HEK293 (cell line): ENCODE measurements at regions not wholly inside any gene's neighbourhood (a gene's known extent, or its start where the extent isn't known, plus 50 kb on each side); places are given as distances from the start of the nearest gene placed in this dataset.

Experiments
- CTCF ChIA-PET: fragments of 350-600 bp; formaldehyde crosslinking; extraction: SDS; loops from one replicate; lab custom pipeline; 2021; ENCODE audit warnings: antibody characterized with exemption; lab: Yijun Ruan, JAX
- POLR2A ChIA-PET: fragments of 300-600 bp; formaldehyde crosslinking; extraction: SDS; loops from one replicate; lab custom pipeline; 2020; ENCODE audit warnings: antibody characterized with exemption, inconsistent platforms; lab: Yijun Ruan, JAX
- H3K27ac ChIP-seq: fragments of 200-500 bp; sonication (Bioruptor generic); 2 replicates; pipeline ENCODE4 v1.5.1; 2014; ENCODE audit warnings: low read depth, low read length, control low read depth, inconsistent platforms; ENCODE audit errors: extremely low read depth
- H3K36me3 ChIP-seq, 2 experiments: fragments of 200-500 bp in 1 of 2; sonication (Bioruptor generic) in 1 of 2; 1 replicate in 1 of 2; 2 replicates in 1 of 2; pipeline ENCODE4 v1.5.1; 2014 to 2017; ENCODE audit warnings: inconsistent platforms in 2 of 2, low read length in 2 of 2; ENCODE audit not compliant: control insufficient read depth in 2 of 2, insufficient read depth in 1 of 2
- H3K4me1 ChIP-seq: fragments of 200-500 bp; sonication (Bioruptor generic); 2 replicates; pipeline ENCODE4 v1.5.1; 2014; ENCODE audit warnings: mild to moderate bottlenecking, low read length, inconsistent platforms; ENCODE audit not compliant: control insufficient read depth, insufficient read depth
- H3K4me3 ChIP-seq: 2 replicates; pipeline ENCODE4 v1.5.1; 2011; ENCODE audit warnings: low read depth, mild to moderate bottlenecking, control low read depth, low read length, moderate library complexity
- H3K9me3 ChIP-seq: fragments of 200-500 bp; sonication (Bioruptor generic); 2 replicates; pipeline ENCODE4 v1.5.1; 2014; ENCODE audit warnings: low read depth, low read length, inconsistent platforms; ENCODE audit not compliant: control insufficient read depth, insufficient read depth
- BCL11A ChIP-seq: fragments of 450-650 bp; formaldehyde crosslinking; IDR thresholded peaks from 2 replicates; pipeline ENCODE4 v1.5.1; 2016; ENCODE audit warnings: low read depth, missing biosample characterization, missing genetic modification characterization
- GLI2 ChIP-seq: fragments of 450-650 bp; formaldehyde crosslinking; IDR thresholded peaks from 2 replicates; pipeline ENCODE4; 2017; ENCODE audit warnings: missing biosample characterization, missing genetic modification characterization, low read depth, borderline replicate concordance
- HOXC10 ChIP-seq: sonication (generic); formaldehyde crosslinking; IDR thresholded peaks from 2 replicates; pipeline ENCODE4 v1.8.1; 2023; ENCODE audit warnings: mild to moderate bottlenecking, missing genetic modification reagents
- MEIS1 ChIP-seq: sonication (generic); formaldehyde crosslinking; IDR thresholded peaks from 2 replicates; pipeline ENCODE4 v1.8.1; 2022; ENCODE audit warnings: missing genetic modification reagents, mild to moderate bottlenecking, borderline replicate concordance
- MYNN ChIP-seq: fragments of 450-650 bp; formaldehyde crosslinking; IDR thresholded peaks from 2 replicates; pipeline ENCODE4 v1.5.1; 2016; ENCODE audit warnings: missing biosample characterization, missing genetic modification characterization, borderline replicate concordance
- SP2 ChIP-seq: fragments of 450-650 bp; formaldehyde crosslinking; IDR thresholded peaks from 2 replicates; pipeline ENCODE4 v1.5.1; 2016; ENCODE audit warnings: missing biosample characterization, missing genetic modification characterization
- SP7 ChIP-seq: fragments of 450-650 bp; formaldehyde crosslinking; IDR thresholded peaks from 2 replicates; pipeline ENCODE4 v1.5.1; 2016; ENCODE audit warnings: missing biosample characterization, missing genetic modification characterization
- TRIM28 ChIP-seq: IDR thresholded peaks from 2 replicates; pipeline ENCODE4 v1.6.1; 2011; ENCODE audit warnings: low read length, control low read depth, borderline replicate concordance
- TSHZ1 ChIP-seq: fragments of 450-650 bp; formaldehyde crosslinking; IDR thresholded peaks from 2 replicates; pipeline ENCODE4 v1.5.1; 2016; ENCODE audit warnings: missing biosample characterization, missing genetic modification characterization, borderline replicate concordance
- ZFHX2 ChIP-seq: fragments of 450-650 bp; formaldehyde crosslinking; conservative IDR thresholded peaks from 2 replicates; pipeline ENCODE4 v1.5.1; 2016; ENCODE audit warnings: missing biosample characterization, missing genetic modification characterization
- ZFP37 ChIP-seq: fragments of 450-650 bp; formaldehyde crosslinking; IDR thresholded peaks from 2 replicates; pipeline ENCODE4 v1.5.1; 2016; ENCODE audit warnings: missing biosample characterization, missing genetic modification characterization
- ZNF133 ChIP-seq: fragments of 450-650 bp; formaldehyde crosslinking; IDR thresholded peaks from 2 replicates; pipeline ENCODE4 v1.5.1; 2016; ENCODE audit warnings: missing biosample characterization, missing genetic modification characterization
- ZNF146 ChIP-seq: fragments of 450-650 bp; formaldehyde crosslinking; IDR thresholded peaks from 2 replicates; pipeline ENCODE4 v1.5.1; 2016; ENCODE audit warnings: missing biosample characterization, missing genetic modification characterization
- ZNF214 ChIP-seq: fragments of 450-650 bp; formaldehyde crosslinking; IDR thresholded peaks from 2 replicates; pipeline ENCODE4 v1.5.1; 2017; ENCODE audit warnings: missing biosample characterization, mild to moderate bottlenecking, missing genetic modification characterization, borderline replicate concordance
- ZNF302 ChIP-seq: fragments of 450-650 bp; formaldehyde crosslinking; IDR thresholded peaks from 2 replicates; pipeline ENCODE4 v1.5.1; 2016; ENCODE audit warnings: missing biosample characterization, missing genetic modification characterization, low read depth
- ZNF335 ChIP-seq: fragments of 450-650 bp; formaldehyde crosslinking; conservative IDR thresholded peaks from 2 replicates; pipeline ENCODE4 v1.5.1; 2016; ENCODE audit warnings: missing biosample characterization, missing genetic modification characterization
- ZNF350 ChIP-seq: fragments of 450-650 bp; formaldehyde crosslinking; IDR thresholded peaks from 2 replicates; pipeline ENCODE4 v1.5.0; 2017; ENCODE audit warnings: missing biosample characterization, mild to moderate bottlenecking, missing genetic modification characterization
- ZNF48 ChIP-seq: fragments of 450-650 bp; formaldehyde crosslinking; IDR thresholded peaks from 2 replicates; pipeline ENCODE4 v1.5.1; 2016; ENCODE audit warnings: missing biosample characterization, missing genetic modification characterization
- ZNF510 ChIP-seq: fragments of 450-650 bp; formaldehyde crosslinking; IDR thresholded peaks from 2 replicates; pipeline ENCODE4 v1.5.1; 2018; ENCODE audit warnings: mild to moderate bottlenecking, missing genetic modification characterization, missing biosample characterization; ENCODE audit not compliant: insufficient replicate concordance
- ZNF544 ChIP-seq: fragments of 450-650 bp; formaldehyde crosslinking; IDR thresholded peaks from 2 replicates; pipeline ENCODE4 v1.5.0; 2017; ENCODE audit warnings: missing biosample characterization, missing genetic modification characterization
- ZNF548 ChIP-seq: fragments of 450-650 bp; formaldehyde crosslinking; IDR thresholded peaks from 2 replicates; pipeline ENCODE4 v1.5.1; 2016; ENCODE audit warnings: missing biosample characterization, missing genetic modification characterization
- ZNF639 ChIP-seq: fragments of 450-650 bp; formaldehyde crosslinking; IDR thresholded peaks from 2 replicates; pipeline ENCODE4 v1.5.1; 2016; ENCODE audit warnings: missing biosample characterization, missing genetic modification characterization
- ZNF664 ChIP-seq: fragments of 450-650 bp; formaldehyde crosslinking; IDR thresholded peaks from 2 replicates; pipeline ENCODE4 v1.5.1; 2016; ENCODE audit warnings: missing biosample characterization, missing genetic modification characterization
- ZNF707 ChIP-seq: fragments of 450-650 bp; formaldehyde crosslinking; IDR thresholded peaks from 2 replicates; pipeline ENCODE4 v1.5.1; 2016; ENCODE audit warnings: missing biosample characterization, missing genetic modification characterization
- ZNF768 ChIP-seq: fragments of 450-650 bp; formaldehyde crosslinking; IDR thresholded peaks from 2 replicates; pipeline ENCODE4 v1.5.1; 2018; ENCODE audit warnings: missing biosample characterization, mild to moderate bottlenecking, missing genetic modification characterization
- ZNF791 ChIP-seq: fragments of 450-650 bp; formaldehyde crosslinking; IDR thresholded peaks from 2 replicates; pipeline ENCODE4 v1.5.1; 2016; ENCODE audit warnings: missing biosample characterization, missing genetic modification characterization
- ZNF830 ChIP-seq: fragments of 450-650 bp; IDR thresholded peaks from 2 replicates; pipeline ENCODE4 v1.5.0; 2018; ENCODE audit warnings: missing biosample characterization, missing genetic modification characterization, low read depth, mild to moderate bottlenecking, moderate library complexity
- TF ChIP-seq, protein P1 (sequence below): fragments of 450-650 bp; formaldehyde crosslinking; IDR thresholded peaks from 2 replicates; pipeline ENCODE4 v1.5.1; 2016; ENCODE audit warnings: missing biosample characterization, missing genetic modification characterization, borderline replicate concordance

GRCh38 chr3:110743202-110743601 is 328.4 kb upstream of the NECTIN3 start (continued):
- TF ChIP-seq ZNF146 (tag by site-specific recombination) (no peak), BCL11A (tag by site-specific recombination) (no peak), ZNF48 (tag by site-specific recombination) (no peak), HOXC10 (CRISPR knock-in tag) (no peak)

DNA sequence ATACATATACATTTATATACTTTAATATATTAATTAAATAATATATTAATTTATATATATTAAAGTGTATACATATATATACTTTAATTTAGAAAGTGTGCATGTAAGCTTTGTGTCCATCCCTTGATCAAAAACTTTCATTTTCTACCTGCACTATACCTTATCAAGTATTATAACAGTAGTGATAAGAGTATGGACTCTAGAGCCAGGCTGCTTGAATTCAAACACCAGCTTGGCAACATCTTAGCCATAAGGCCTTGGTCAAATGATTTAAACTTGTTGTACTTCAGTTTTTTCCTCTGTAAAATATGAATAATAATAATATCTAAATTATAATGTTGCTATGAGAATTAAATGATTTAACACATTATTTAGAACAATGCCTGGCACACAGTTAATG is 327.6 kb upstream of the NECTIN3 start:
- Histone ChIP-seq H3K4me1 (no peaks in the 10 kb centered on the region), H3K36me3 (no peaks in the 10 kb centered on the region), H3K4me3 (no peak overlapping the region), H3K27ac (no peak overlapping the region), H3K9me3 (no peaks in the 10 kb centered on the region)
- TF ChIP-seq ZNF544, result no peak
- TF ChIP-seq ZNF707 (tag by site-specific recombination), result no peak
- TF ChIP-seq GLI2 (tag by site-specific recombination), result no peak
- TF ChIP-seq ZNF510 (tag by site-specific recombination), result no peak
- TF ChIP-seq MEIS1 (CRISPR knock-in tag), result no peak
- TF ChIP-seq ZNF548 (tag by site-specific recombination), result no peak
- TF ChIP-seq MYNN (tag by site-specific recombination), result no peak
- no peak for TF ChIP-seq ZFHX2 (tag by site-specific recombination)
- TF ChIP-seq ZNF639, result no peak
- ChIA-PET CTCF (no interaction called here), POLR2A (no interaction called here)

DNA sequence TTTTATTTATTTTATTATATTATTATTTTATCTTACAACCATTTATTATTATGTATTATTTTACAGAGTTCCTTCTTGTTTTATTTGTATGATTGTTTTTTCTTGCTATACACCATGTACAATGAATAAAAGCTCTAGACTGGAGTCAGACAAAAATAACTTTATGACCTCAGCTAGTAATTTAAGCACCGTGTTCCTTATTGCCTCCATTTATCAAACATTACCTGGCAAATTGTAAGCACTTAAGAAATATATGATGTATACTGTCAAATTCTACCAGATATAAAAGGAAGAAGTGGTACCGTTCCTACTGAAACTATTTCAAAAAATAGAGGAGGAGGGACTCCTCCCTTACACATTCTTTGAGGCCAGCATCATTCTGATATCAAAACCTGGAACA is 326.9 kb upstream of the NECTIN3 start:
- H3K4me1 ChIP-seq, result no peaks in the 10 kb centered on the region
- POLR2A ChIA-PET, result no interaction called here
- CTCF ChIA-PET, result no interaction called here
- H3K36me3 ChIP-seq, result no peaks in the 10 kb centered on the region
- TF ChIP-seq ZNF214 (tag by site-specific recombination), result no peak
- no peak for TF ChIP-seq TRIM28
- no peak for TF ChIP-seq HOXC10 (CRISPR knock-in tag)
- H3K4me3 ChIP-seq, result no peak overlapping the region
- no peak overlapping the region for H3K27ac ChIP-seq
- H3K9me3 ChIP-seq, result no peaks in the 10 kb centered on the region

DNA sequence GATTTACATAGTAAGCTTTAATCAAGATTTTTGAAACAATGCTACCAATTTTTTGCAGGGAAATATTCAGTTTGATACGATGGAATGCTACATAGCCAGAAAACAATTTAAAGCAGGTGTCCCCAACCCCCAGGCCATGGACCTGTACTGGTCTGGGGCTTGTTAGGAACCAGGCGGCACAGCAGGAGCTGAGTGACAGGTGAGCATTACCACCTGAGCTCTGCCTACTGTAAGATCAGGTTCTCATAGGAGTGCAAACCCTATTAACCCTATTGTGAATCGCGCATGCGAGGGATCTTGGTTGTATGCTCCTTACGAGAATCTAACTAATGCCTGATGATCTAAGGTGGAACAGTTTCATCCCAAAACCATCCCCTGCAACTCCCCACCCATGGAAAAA is 322.6 kb upstream of the NECTIN3 start:
- ChIA-PET CTCF (no interaction called here), POLR2A (no interaction called here)
- no peaks in the 10 kb centered on the region for H3K4me1 ChIP-seq
- no peak overlapping the region for H3K27ac ChIP-seq
- no peak overlapping the region for H3K4me3 ChIP-seq
- no peaks in the 10 kb centered on the region for H3K36me3 ChIP-seq
- H3K9me3 ChIP-seq, result no peaks in the 10 kb centered on the region
- TF ChIP-seq, protein P1, sequence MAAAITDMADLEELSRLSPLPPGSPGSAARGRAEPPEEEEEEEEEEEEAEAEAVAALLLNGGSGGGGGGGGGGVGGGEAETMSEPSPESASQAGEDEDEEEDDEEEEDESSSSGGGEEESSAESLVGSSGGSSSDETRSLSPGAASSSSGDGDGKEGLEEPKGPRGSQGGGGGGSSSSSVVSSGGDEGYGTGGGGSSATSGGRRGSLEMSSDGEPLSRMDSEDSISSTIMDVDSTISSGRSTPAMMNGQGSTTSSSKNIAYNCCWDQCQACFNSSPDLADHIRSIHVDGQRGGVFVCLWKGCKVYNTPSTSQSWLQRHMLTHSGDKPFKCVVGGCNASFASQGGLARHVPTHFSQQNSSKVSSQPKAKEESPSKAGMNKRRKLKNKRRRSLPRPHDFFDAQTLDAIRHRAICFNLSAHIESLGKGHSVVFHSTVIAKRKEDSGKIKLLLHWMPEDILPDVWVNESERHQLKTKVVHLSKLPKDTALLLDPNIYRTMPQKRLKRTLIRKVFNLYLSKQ (tag by site-specific recombination), result no peak
- no peak for TF ChIP-seq SP7 (tag by site-specific recombination)
- no peak for TF ChIP-seq ZNF830 (tag by site-specific recombination)
- no peak for TF ChIP-seq ZNF768 (tag by site-specific recombination)
- no peak for TF ChIP-seq ZNF133 (tag by site-specific recombination)
- no peak for TF ChIP-seq TSHZ1
- TF ChIP-seq SP2 (tag by site-specific recombination), result no peak
- no peak for TF ChIP-seq ZNF335 (tag by site-specific recombination)
- no peak for TF ChIP-seq ZNF664 (tag by site-specific recombination)
- no peak for TF ChIP-seq ZNF791
- TF ChIP-seq ZFP37 (tag by site-specific recombination), result no peak
- TF ChIP-seq ZNF302 (tag by site-specific recombination), result no peak
- TF ChIP-seq ZNF350, result no peak
